ENCODE measurements at regions not wholly inside any gene's neighbourhood (a gene's known extent, or its start where the extent isn't known, plus 50 kb on each side); places are given as distances from the start of the nearest gene placed in this dataset.

- no peaks in the 10 kb centered on the region for H4K20me1 ChIP-seq (replicated peaks; ENCODE audit: control insufficient read depth, extremely low read depth, insufficient read depth, low read length)
- DNase-seq (ENCODE audit: low read depth, low spot score) (no peak), FAIRE-seq (no peak)
- no TSS peak for BruUV-seq (replicated peaks)
- no peaks in the 10 kb centered on the region for H3K79me2 ChIP-seq (ENCODE audit: control insufficient read depth, insufficient read depth, low read length)
- H3K4me2 ChIP-seq (ENCODE audit: insufficient read depth, low read length) = no peak overlapping the region
- TF ChIP-seq MYC (IDR thresholded peaks at IDR 0.05; ENCODE audit: low read depth, low read length) = no peak
- no peak for TF ChIP-seq POLR2AphosphoS5 (IDR thresholded peaks at IDR 0.05; ENCODE audit: insufficient read depth, low read depth, low read length)
- no peak for TF ChIP-seq GATA2 (IDR thresholded peaks at IDR 0.05; ENCODE audit: insufficient read depth, insufficient read length, low read depth, low read length)
- no peak for TF ChIP-seq POLR2A (IDR thresholded peaks at IDR 0.05; ENCODE audit: low read depth, low read length)
- TF ChIP-seq EZH2 (IDR thresholded peaks at IDR 0.05; ENCODE audit: borderline replicate concordance, low read depth, low read length, severe bottlenecking) = no peak
- TF ChIP-seq, protein P1, sequence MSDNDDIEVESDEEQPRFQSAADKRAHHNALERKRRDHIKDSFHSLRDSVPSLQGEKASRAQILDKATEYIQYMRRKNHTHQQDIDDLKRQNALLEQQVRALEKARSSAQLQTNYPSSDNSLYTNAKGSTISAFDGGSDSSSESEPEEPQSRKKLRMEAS (IDR thresholded peaks at IDR 0.05; ENCODE audit: insufficient read depth, insufficient read length) = no peak
- TF ChIP-seq JUN (IDR thresholded peaks at IDR 0.05; ENCODE audit: borderline replicate concordance, insufficient read depth, insufficient read length, low read depth) = no peak
- TF ChIP-seq FOS (IDR thresholded peaks at IDR 0.05; ENCODE audit: borderline replicate concordance, insufficient read depth, low read length) = no peak
- no peak for TF ChIP-seq CTCF (IDR thresholded peaks at IDR 0.05; ENCODE audit: extremely low read depth in 1 of 2, insufficient read depth in 1 of 2, low read depth in 1 of 2, low read length in 2 of 2)
- H3K27ac ChIP-seq (ENCODE audit: insufficient read depth, low read depth, low read length) = no peak overlapping the region
- no peaks in the 10 kb centered on the region for H3K9me3 ChIP-seq (replicated peaks; ENCODE audit: control insufficient read depth, insufficient read depth, low read length)
- H3K4me1 ChIP-seq (ENCODE audit: control insufficient read depth, extremely low read depth, insufficient read depth, low read length) = no peaks in the 10 kb centered on the region
- no peaks in the 10 kb centered on the region for H3K27me3 ChIP-seq (ENCODE audit: control insufficient read depth in 2 of 2, insufficient read depth in 2 of 2, low read length in 2 of 2)
- dilution Hi-C loops (cut with MboI; ENCODE audit: extremely low pct_ligation_motif_present, low sequenced_read_pairs) = no loop called here
- CTCF ChIA-PET = no interaction called here
- H3K9ac ChIP-seq (replicated peaks; ENCODE audit: extremely low read depth, insufficient read depth, low read length) = no peak overlapping the region
- H2AFZ ChIP-seq (ENCODE audit: low read depth, low read length) = no peak overlapping the region
- H3K4me3 ChIP-seq (replicated peaks in 1 of 3; ENCODE audit: insufficient read depth in 1 of 3, low read depth in 1 of 3, low read length in 3 of 3) = no peak overlapping the region
- H3K9me1 ChIP-seq (replicated peaks; ENCODE audit: control insufficient read depth, extremely low read depth, insufficient read depth, low read length) = no peaks in the 10 kb centered on the region
- intact Hi-C loops (cut with micrococcal nuclease) = no loop called here
- POLR2A ChIA-PET = no interaction called here
- H3K36me3 ChIP-seq (ENCODE audit: control insufficient read depth in 2 of 2, extremely low read depth in 1 of 2, insufficient read depth in 2 of 2, low read length in 2 of 2) = no peaks in the 10 kb centered on the region
Observed at GRCh38 chr1:168643152-168643551, 66.7 kb downstream of the XCL1 start.

Measured in endothelial cell of umbilical vein (primary cell).